Naive thymus-derived CD4-positive, alpha-beta T cell (primary cell): ENCODE measurements at regions not wholly inside any gene's neighbourhood (a gene's known extent, or its start where the extent isn't known, plus 50 kb on each side); places are given as distances from the start of the nearest gene placed in this dataset.
"Not testable (repeated sequence)": the region's sequence is repeated elsewhere in the genome, so short reads cannot be mapped to it uniquely, and the experiment has no call there.

ENCODE experiments used
- ATAC-seq: fragments of 150-1000 bp; cut with Tn5 transposase; 2 replicates; pipeline ENCODE4 v1.10.0; 2021; ENCODE audit warnings: mild to moderate bottlenecking, moderate library complexity
- CTCF ChIA-PET: fragments of 350-600 bp; sonication (Branson Sonifier 250); formaldehyde crosslinking; loops from one replicate; lab custom pipeline; 2021; ENCODE audit warnings: antibody characterized with exemption; lab: Charles Lee
- POLR2A ChIA-PET: fragments of 350-600 bp; sonication (Branson Sonifier 250); formaldehyde crosslinking; loops from one replicate; lab custom pipeline; 2021; ENCODE audit warnings: antibody characterized with exemption, inconsistent platforms; lab: Charles Lee
- DNase-seq, 9 donors: peaks; one replicate each; pipeline versions ENCODE4 v3.0.0 to v3.0.0-alpha.2; 2020 to 2022; ENCODE audit warnings: mixed read lengths in 1 of 9
- H3K27ac ChIP-seq: one replicate; pipeline ENCODE4 v1.7.0; 2013; ENCODE audit warnings: mild to moderate bottlenecking, low read depth, low read length, moderate library complexity
- H3K27me3 ChIP-seq, 2 donors: one replicate each; pipeline ENCODE4 v1.7.0; 2013; ENCODE audit warnings: low read length in 2 of 2, mild to moderate bottlenecking in 2 of 2, moderate library complexity in 2 of 2; ENCODE audit not compliant: control insufficient read depth in 2 of 2, insufficient read depth in 2 of 2
- H3K36me3 ChIP-seq, 3 experiments: 1 replicate in 2 of 3; 2 replicates in 1 of 3; pipeline ENCODE4 v1.7.0; 2013; ENCODE audit warnings: low read length in 3 of 3, mild to moderate bottlenecking in 3 of 3, moderate library complexity in 1 of 3; ENCODE audit not compliant: insufficient read depth in 3 of 3, control insufficient read depth in 2 of 3
- H3K4me1 ChIP-seq, 2 donors: one replicate each; pipeline ENCODE4 v1.7.0; 2013; ENCODE audit warnings: low read length in 2 of 2, mild to moderate bottlenecking in 2 of 2, moderate library complexity in 1 of 2; ENCODE audit not compliant: control insufficient read depth in 2 of 2, insufficient read depth in 2 of 2
- H3K4me3 ChIP-seq: 2 replicates; pipeline ENCODE4 v1.7.0; 2013; ENCODE audit warnings: mild to moderate bottlenecking, low read length
- H3K9me3 ChIP-seq, 3 experiments: 1 replicate in 2 of 3; 2 replicates in 1 of 3; pipeline ENCODE4 v1.7.0; 2013; ENCODE audit warnings: low read length in 3 of 3; ENCODE audit not compliant: control insufficient read depth in 2 of 3
- H3K27ac Mint-ChIP-seq, 9 donors: one replicate each; pipeline ENCODE4 v1.8.0; 2020 to 2022; ENCODE audit warnings: mixed read lengths in 9 of 9, mild to moderate bottlenecking in 8 of 9, moderate library complexity in 5 of 9, inconsistent platforms in 2 of 9
- H3K27me3 Mint-ChIP-seq, 5 donors: one replicate each; pipeline ENCODE4 v1.8.0; 2021 to 2022; ENCODE audit warnings: mixed read lengths in 5 of 5, mild to moderate bottlenecking in 1 of 5
- H3K36me3 Mint-ChIP-seq, 5 donors: one replicate each; pipeline ENCODE4 v1.8.0; 2020 to 2022; ENCODE audit warnings: mixed read lengths in 5 of 5, mild to moderate bottlenecking in 3 of 5, inconsistent platforms in 1 of 5
- H3K4me1 Mint-ChIP-seq, 7 donors: one replicate each; pipeline ENCODE4 v1.8.0; 2020 to 2022; ENCODE audit warnings: mixed read lengths in 7 of 7, mild to moderate bottlenecking in 3 of 7, inconsistent platforms in 1 of 7
- H3K4me3 Mint-ChIP-seq, 10 donors: one replicate each; pipeline ENCODE4 v1.8.0; 2020 to 2022; ENCODE audit warnings: mild to moderate bottlenecking in 10 of 10, mixed read lengths in 10 of 10, moderate library complexity in 6 of 10, inconsistent platforms in 2 of 10
- H3K9me3 Mint-ChIP-seq, 11 donors: one replicate each; pipeline ENCODE4 v1.8.0; 2020 to 2022; ENCODE audit warnings: mixed read lengths in 11 of 11, mild to moderate bottlenecking in 4 of 11, inconsistent platforms in 1 of 11, moderate library complexity in 1 of 11
- intact Hi-C, 2 donors: fragments of 100-400 bp; cut with micrococcal nuclease; formaldehyde crosslinking; loops; one replicate each; pipeline ENCODE4 v1.15.1; 2023

- no peak overlapping the region for H3K4me3 Mint-ChIP-seq
- H3K27ac Mint-ChIP-seq: no peak overlapping the region
- CTCF ChIA-PET: interaction anchor here (0.5 to 1.2 kb wide), 2 partner anchors 292 to 408 kb away, joined by 3 to 4 read pairs; no protein-coding TSS in a partner anchor
- H3K36me3 ChIP-seq: no peaks in the 10 kb centered on the region
- H3K4me1 Mint-ChIP-seq: peaks cover 0 to 2% (median 0%) of the 10 kb centered on the region in 7 donors
- no peak overlapping the region for H3K4me3 ChIP-seq
- DNase-seq (peak in 2 of 9 donors; percentile 1 to 12), ATAC-seq (no peak)
- H3K9me3 Mint-ChIP-seq: no peaks in the 10 kb centered on the region
- intact Hi-C loops: loop anchor here in 1 of 2 donors (2.0 kb wide), 1 partner anchor 509 kb away; no protein-coding TSS in a partner anchor
- POLR2A ChIA-PET: no interaction called here
- H3K36me3 Mint-ChIP-seq: no peaks in the 10 kb centered on the region
- no peaks in the 10 kb centered on the region for H3K27me3 ChIP-seq
- no peak overlapping the region for H3K27ac ChIP-seq
- H3K9me3 ChIP-seq: no peaks in the 10 kb centered on the region
- no peaks in the 10 kb centered on the region for H3K4me1 ChIP-seq
- H3K27me3 Mint-ChIP-seq: peaks cover 0 to 20% (median 4%) of the 10 kb centered on the region in 5 donors
These were observed 92.8 kb upstream of the OR9G4 start for GRCh38 chr11:56841210-56841810.

GRCh38 chr11:56827357-56827756, 78.9 kb upstream of the OR9G4 start:
- H3K27me3 ChIP-seq, H3K36me3 ChIP-seq, POLR2A ChIA-PET, H3K4me3 Mint-ChIP-seq, ATAC-seq, DNase-seq, H3K27ac ChIP-seq, H3K4me1 Mint-ChIP-seq, H3K4me3 ChIP-seq, H3K9me3 ChIP-seq, H3K4me1 ChIP-seq, H3K36me3 Mint-ChIP-seq, H3K27me3 Mint-ChIP-seq, intact Hi-C loops, CTCF ChIA-PET, H3K27ac Mint-ChIP-seq: not testable (repeated sequence)
- peaks cover 0 to 40% (median 13%) of the 10 kb centered on the region in 11 donors for H3K9me3 Mint-ChIP-seq

GRCh38 chr11:56819916-56820315, 71.4 kb upstream of the OR9G4 start:
- H3K9me3 Mint-ChIP-seq: peaks cover 0 to 7% (median 0%) of the 10 kb centered on the region in 11 donors
- no peak overlapping the region for H3K4me3 Mint-ChIP-seq
- H3K4me3 ChIP-seq: no peak overlapping the region
- no peaks in the 10 kb centered on the region for H3K36me3 ChIP-seq
- no peaks in the 10 kb centered on the region for H3K4me1 ChIP-seq
- H3K27ac Mint-ChIP-seq: no peak overlapping the region
- intact Hi-C loops: no loop called here
- no peaks in the 10 kb centered on the region for H3K27me3 ChIP-seq
- DNase-seq (no peak), ATAC-seq (no peak)
- H3K9me3 ChIP-seq: no peaks in the 10 kb centered on the region
- ChIA-PET POLR2A (no interaction called here), CTCF (no interaction called here)
- H3K27ac ChIP-seq: no peak overlapping the region
- H3K27me3 Mint-ChIP-seq: peaks cover 0 to 4% (median 0%) of the 10 kb centered on the region in 5 donors
- no peaks in the 10 kb centered on the region for H3K4me1 Mint-ChIP-seq
- H3K36me3 Mint-ChIP-seq: no peaks in the 10 kb centered on the region

- POLR2A ChIA-PET: no interaction called here
- no peak overlapping the region for H3K27ac ChIP-seq
- H3K36me3 Mint-ChIP-seq: no peaks in the 10 kb centered on the region
- H3K27me3 ChIP-seq: no peaks in the 10 kb centered on the region
- no peak overlapping the region for H3K27ac Mint-ChIP-seq
- no peaks in the 10 kb centered on the region for H3K4me1 ChIP-seq
- intact Hi-C loops: no loop called here
- CTCF ChIA-PET: no interaction called here
- no peaks in the 10 kb centered on the region for H3K36me3 ChIP-seq
- H3K4me3 Mint-ChIP-seq: no peak overlapping the region
- H3K9me3 Mint-ChIP-seq: peaks cover 0 to 7% (median 0%) of the 10 kb centered on the region in 11 donors
- H3K4me3 ChIP-seq: no peak overlapping the region
- no peaks in the 10 kb centered on the region for H3K4me1 Mint-ChIP-seq
- no peak for ATAC-seq
- no peaks in the 10 kb centered on the region for H3K9me3 ChIP-seq
- peaks cover 0 to 6% (median 0%) of the 10 kb centered on the region in 5 donors for H3K27me3 Mint-ChIP-seq
- DNase-seq: no peak
These were observed 69.2 kb upstream of the OR9G4 start for GRCh38 chr11:56817661-56818060.

- H3K9me3 Mint-ChIP-seq: peaks cover 0 to 7% (median 0%) of the 10 kb centered on the region in 11 donors
- H3K27me3 Mint-ChIP-seq: peaks cover 0 to 6% (median 0%) of the 10 kb centered on the region in 5 donors
- Histone ChIP-seq H3K4me1 (no peaks in the 10 kb centered on the region), H3K9me3 (no peaks in the 10 kb centered on the region), H3K4me3 (no peak overlapping the region), H3K27me3 (no peaks in the 10 kb centered on the region), H3K27ac (no peak overlapping the region), H3K36me3 (no peaks in the 10 kb centered on the region)
- ATAC-seq: no peak
- no peaks in the 10 kb centered on the region for H3K36me3 Mint-ChIP-seq
- H3K4me1 Mint-ChIP-seq: no peaks in the 10 kb centered on the region
- ChIA-PET POLR2A (no interaction called here), CTCF (no interaction called here)
- DNase-seq: no peak
- intact Hi-C loops: no loop called here
- H3K27ac Mint-ChIP-seq: no peak overlapping the region
- H3K4me3 Mint-ChIP-seq: no peak overlapping the region
These were observed 67.8 kb upstream of the OR9G4 start for GRCh38 chr11:56816259-56816658.

GRCh38 chr11:56808326-56808725, 59.8 kb upstream of the OR9G4 start:
- DNase-seq: no peak
- no peak overlapping the region for H3K27ac ChIP-seq
- ATAC-seq: no peak
- ChIA-PET CTCF (no interaction called here), POLR2A (no interaction called here)
- Mint-ChIP-seq H3K27ac (no peak overlapping the region), H3K36me3 (no peaks in the 10 kb centered on the region), H3K4me3 (no peak overlapping the region), H3K27me3 (peaks cover 0 to 4% (median 0%) of the 10 kb centered on the region in 5 donors), H3K4me1 (no peaks in the 10 kb centered on the region), H3K9me3 (peaks cover 0 to 20% (median 5%) of the 10 kb centered on the region in 11 donors)
- no peaks in the 10 kb centered on the region for H3K9me3 ChIP-seq
- no peaks in the 10 kb centered on the region for H3K4me1 ChIP-seq
- H3K4me3 ChIP-seq: no peak overlapping the region
- no peaks in the 10 kb centered on the region for H3K27me3 ChIP-seq
- intact Hi-C loops: no loop called here
- no peaks in the 10 kb centered on the region for H3K36me3 ChIP-seq

GRCh38 chr11:56799691-56800210, 51.3 kb upstream of the OR9G4 start:
- H3K4me1 ChIP-seq: no peaks in the 10 kb centered on the region
- no peaks in the 10 kb centered on the region for H3K4me1 Mint-ChIP-seq
- H3K27ac ChIP-seq: no peak overlapping the region
- no peak overlapping the region for H3K4me3 ChIP-seq
- POLR2A ChIA-PET: no interaction called here
- DNase-seq (no peak), ATAC-seq (no peak)
- H3K36me3 Mint-ChIP-seq: no peaks in the 10 kb centered on the region
- peaks cover 0 to 13% (median 4%) of the 10 kb centered on the region in 11 donors for H3K9me3 Mint-ChIP-seq
- H3K27me3 Mint-ChIP-seq: peaks cover 0 to 7% (median 0%) of the 10 kb centered on the region in 5 donors
- no peak overlapping the region for H3K27ac Mint-ChIP-seq
- CTCF ChIA-PET: no interaction called here
- no peaks in the 10 kb centered on the region for H3K9me3 ChIP-seq
- intact Hi-C loops: no loop called here
- no peaks in the 10 kb centered on the region for H3K36me3 ChIP-seq
- no peaks in the 10 kb centered on the region for H3K27me3 ChIP-seq
- H3K4me3 Mint-ChIP-seq: no peak overlapping the region
